Large intestine (tissue), 3 donors: ENCODE measurements at regions not wholly inside any gene's neighbourhood (a gene's known extent, or its start where the extent isn't known, plus 50 kb on each side); places are given as distances from the start of the nearest gene placed in this dataset.

Experiments used
- DNase-seq, 2 donors: peaks; one replicate each; pipeline versions ENCODE4 v3.0.0 to v3.0.0-alpha.2; 2013
- H3K27ac ChIP-seq: one replicate; pipeline ENCODE4 v1.5.1; 2013; ENCODE audit warnings: low read length
- H3K27me3 ChIP-seq: 2 replicates; pipeline ENCODE4 v1.6.1; 2013; ENCODE audit warnings: low read length; ENCODE audit not compliant: control insufficient read depth, insufficient read depth
- H3K36me3 ChIP-seq: 2 replicates; pipeline ENCODE4 v1.6.1; 2013; ENCODE audit warnings: low read length; ENCODE audit not compliant: control insufficient read depth, insufficient read depth
- H3K4me1 ChIP-seq: one replicate; pipeline ENCODE4 v1.6.1; 2013; ENCODE audit warnings: low read length; ENCODE audit not compliant: control insufficient read depth, insufficient read depth
- H3K4me3 ChIP-seq: one replicate; pipeline ENCODE4 v1.5.1; 2013; ENCODE audit warnings: low read length
- H3K9me3 ChIP-seq: one replicate; pipeline ENCODE4 v1.6.1; 2013; ENCODE audit warnings: mild to moderate bottlenecking, low read depth, low read length, moderate library complexity; ENCODE audit not compliant: control insufficient read depth
- WGBS: methylation state at CpG from one replicate; pipeline ENCODE4 v1.1.5; 2013; ENCODE audit warnings: low lambda C conversion rate; ENCODE audit not compliant: insufficient coverage; 5-methylcytosine and 5-hydroxymethylcytosine counted together

GRCh38 chr20:60794674-60795073, 457.4 kb upstream of the CDH4 start:
- no peak overlapping the region for H3K4me3 ChIP-seq
- no peaks in the 10 kb centered on the region for H3K9me3 ChIP-seq
- no peak overlapping the region for H3K27ac ChIP-seq
- 100% methylated on average over 3 of the region's 4 CpGs for WGBS
- H3K27me3 ChIP-seq, result no peaks in the 10 kb centered on the region
- H3K4me1 ChIP-seq, result no peaks in the 10 kb centered on the region
- H3K36me3 ChIP-seq, result no peaks in the 10 kb centered on the region
- no peak for DNase-seq

DNA sequence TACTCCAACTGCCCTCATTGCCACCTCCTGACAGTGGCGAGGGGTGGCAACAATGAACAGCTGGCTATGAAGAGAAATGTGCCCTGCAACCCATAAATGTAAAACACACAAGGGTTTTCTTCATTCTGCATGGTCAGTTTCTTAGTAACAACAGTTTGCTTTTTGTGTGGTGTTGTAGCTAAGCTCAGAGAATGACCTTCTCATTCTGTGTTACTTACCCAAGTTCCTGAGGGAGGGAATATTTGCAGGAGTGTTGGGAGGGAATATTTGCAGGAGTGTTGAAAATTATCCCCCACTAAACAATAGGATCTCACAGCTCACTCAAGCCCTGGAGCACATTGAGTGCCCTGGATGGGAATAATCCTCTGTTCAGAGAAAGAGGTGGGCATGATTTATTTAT, 456.4 kb upstream of the CDH4 start:
- no peak for DNase-seq
- H3K9me3 ChIP-seq, result no peaks in the 10 kb centered on the region
- WGBS, result no CpG with 5 or more reads among the region's 1 CpG
- H3K4me3 ChIP-seq, result no peak overlapping the region
- no peaks in the 10 kb centered on the region for H3K27me3 ChIP-seq
- H3K4me1 ChIP-seq, result no peaks in the 10 kb centered on the region
- H3K36me3 ChIP-seq, result no peaks in the 10 kb centered on the region
- H3K27ac ChIP-seq, result no peak overlapping the region

DNA sequence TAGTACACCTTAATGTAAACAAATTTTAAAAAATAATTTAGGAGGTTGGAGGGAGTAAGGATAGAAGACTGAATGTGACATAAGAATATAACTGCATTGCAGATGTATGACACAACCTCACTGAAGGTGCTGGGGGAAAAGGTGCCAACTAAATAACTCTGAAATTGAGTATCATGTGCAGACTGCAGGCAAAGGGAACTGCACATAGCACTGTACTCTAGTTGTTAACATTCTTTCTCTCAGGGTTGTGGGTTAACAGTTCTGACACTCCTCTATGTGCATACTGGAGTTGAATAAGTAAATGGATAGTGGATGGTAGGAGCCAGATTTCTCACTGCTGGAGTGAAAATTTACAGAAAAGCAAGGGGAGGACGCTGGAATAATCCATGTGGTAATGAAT, 451.9 kb upstream of the CDH4 start:
- WGBS, result no CpG with 5 or more reads among the region's 1 CpG
- Histone ChIP-seq H3K4me1 (no peaks in the 10 kb centered on the region), H3K27ac (no peak overlapping the region), H3K27me3 (no peaks in the 10 kb centered on the region), H3K4me3 (no peak overlapping the region), H3K36me3 (no peaks in the 10 kb centered on the region), H3K9me3 (no peaks in the 10 kb centered on the region)
- no peak for DNase-seq

DNA sequence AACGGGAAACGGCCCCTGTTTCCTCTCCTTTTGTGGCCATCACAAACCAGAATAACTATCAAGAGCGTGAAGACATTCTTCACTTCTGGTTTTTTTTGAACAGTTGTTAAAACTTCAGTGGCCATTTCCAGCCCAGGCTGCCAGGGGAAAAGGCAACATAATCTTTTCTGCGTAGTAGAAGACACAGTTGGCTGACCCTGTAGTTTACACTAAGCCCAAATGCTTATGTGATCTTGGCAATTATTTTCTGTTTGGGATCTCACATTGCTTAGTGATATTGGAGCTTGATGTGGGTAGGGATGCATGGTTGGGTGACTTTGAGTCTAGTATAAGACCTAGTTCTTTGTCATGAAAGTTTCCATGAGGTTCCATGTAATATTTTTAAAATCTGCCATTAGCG, 449.4 kb upstream of the CDH4 start:
- Histone ChIP-seq H3K36me3 (no peaks in the 10 kb centered on the region), H3K27ac (no peak overlapping the region), H3K27me3 (no peaks in the 10 kb centered on the region), H3K4me1 (no peaks in the 10 kb centered on the region), H3K9me3 (no peaks in the 10 kb centered on the region), H3K4me3 (no peak overlapping the region)
- WGBS, result 100% methylated on average over 1 of the region's 5 CpGs
- DNase-seq, result no peak

DNA sequence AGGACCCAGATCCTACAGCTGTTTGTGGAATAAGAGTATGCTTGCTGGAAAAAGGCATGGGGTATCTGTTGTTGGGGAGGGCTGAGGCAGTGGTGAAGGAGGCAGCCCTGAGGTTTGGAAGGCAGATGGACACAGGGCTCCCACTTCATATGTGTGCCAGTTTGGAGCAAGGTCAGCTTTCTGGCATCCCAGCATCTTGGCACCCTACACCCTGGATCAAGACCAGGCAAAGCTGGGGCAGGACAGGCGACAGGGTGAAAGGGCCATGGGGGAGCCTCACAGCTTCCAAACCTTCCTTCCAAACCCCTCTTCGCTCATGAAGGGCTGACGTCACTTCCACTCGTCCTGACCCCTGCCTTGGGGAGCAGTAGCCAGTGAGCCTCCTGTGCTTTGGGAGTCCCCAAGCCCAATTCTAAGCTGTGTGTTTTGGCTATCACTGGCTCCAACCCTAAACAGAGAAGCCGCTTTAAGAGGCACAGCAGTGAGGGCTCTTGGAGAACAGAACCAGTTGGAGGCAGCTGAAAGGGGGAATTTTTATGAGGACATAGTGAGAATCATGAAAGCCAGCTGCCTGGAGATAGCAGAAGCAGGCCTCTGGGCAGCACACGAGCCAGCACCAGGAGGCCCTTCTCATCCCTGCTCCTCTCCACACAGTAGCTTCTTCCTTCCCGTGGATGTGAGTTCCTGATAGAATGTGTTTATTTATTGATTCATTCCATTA, 448.6 kb upstream of the CDH4 start:
- no peaks in the 10 kb centered on the region for H3K36me3 ChIP-seq
- no peaks in the 10 kb centered on the region for H3K27me3 ChIP-seq
- no peak for DNase-seq
- no peak overlapping the region for H3K27ac ChIP-seq
- H3K4me3 ChIP-seq, result no peak overlapping the region
- H3K4me1 ChIP-seq, result no peaks in the 10 kb centered on the region
- no CpG with 5 or more reads among the region's 7 CpGs for WGBS
- H3K9me3 ChIP-seq, result no peaks in the 10 kb centered on the region

GRCh38 chr20:60804240-60804917, 447.7 kb upstream of the CDH4 start:
- H3K4me1 ChIP-seq, result no peaks in the 10 kb centered on the region
- H3K36me3 ChIP-seq, result no peaks in the 10 kb centered on the region
- H3K4me3 ChIP-seq, result no peak overlapping the region
- no peak overlapping the region for H3K27ac ChIP-seq
- no peak for DNase-seq
- H3K9me3 ChIP-seq, result no peaks in the 10 kb centered on the region
- H3K27me3 ChIP-seq, result no peaks in the 10 kb centered on the region
- WGBS, result 33% methylated on average over 1 of the region's 4 CpGs

GRCh38 chr20:60804918-60805630, 447.0 kb upstream of the CDH4 start:
- WGBS, result 45% methylated on average over 4 of the region's 11 CpGs
- no peaks in the 10 kb centered on the region for H3K36me3 ChIP-seq
- no peak for DNase-seq

GRCh38 chr20:60806354-60806753, 445.7 kb upstream of the CDH4 start:
- no peak for DNase-seq
- H3K27ac ChIP-seq, result no peak overlapping the region
- H3K4me1 ChIP-seq, result no peaks in the 10 kb centered on the region
- no peaks in the 10 kb centered on the region for H3K9me3 ChIP-seq
- H3K27me3 ChIP-seq, result no peaks in the 10 kb centered on the region
- H3K36me3 ChIP-seq, result no peaks in the 10 kb centered on the region
- no CpG with 5 or more reads among the region's 6 CpGs for WGBS
- H3K4me3 ChIP-seq, result no peak overlapping the region

More at GRCh38 chr20:60804918-60805630, 447.0 kb upstream of the CDH4 start:
- no peak overlapping the region for H3K4me3 ChIP-seq
- H3K4me1 ChIP-seq, result no peaks in the 10 kb centered on the region
- no peaks in the 10 kb centered on the region for H3K9me3 ChIP-seq
- no peaks in the 10 kb centered on the region for H3K27me3 ChIP-seq
- H3K27ac ChIP-seq, result no peak overlapping the region

DNA sequence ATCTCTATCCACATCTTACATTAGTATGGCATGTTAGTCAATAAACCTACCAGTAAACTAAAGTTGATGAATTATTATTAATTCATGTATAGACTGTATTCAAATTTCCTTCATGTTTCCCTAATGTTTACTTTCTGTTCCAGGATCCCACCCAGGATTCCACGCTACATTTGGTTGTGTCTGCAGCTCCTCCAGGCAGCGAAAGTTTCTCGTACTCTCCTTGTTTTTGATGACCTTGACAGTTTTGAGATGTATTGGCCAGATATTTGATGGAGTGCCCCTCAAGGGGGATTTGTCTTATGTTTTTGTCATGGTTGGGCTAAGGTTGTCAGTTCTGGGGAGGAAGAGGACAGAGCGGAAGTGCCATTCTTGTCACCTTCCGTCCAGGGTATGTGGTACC, 445.2 kb upstream of the CDH4 start:
- Histone ChIP-seq H3K4me3 (no peak overlapping the region), H3K27ac (no peak overlapping the region), H3K4me1 (no peaks in the 10 kb centered on the region), H3K27me3 (no peaks in the 10 kb centered on the region), H3K36me3 (no peaks in the 10 kb centered on the region), H3K9me3 (no peaks in the 10 kb centered on the region)
- DNase-seq, result no peak
- no CpG with 5 or more reads among the region's 5 CpGs for WGBS

DNA sequence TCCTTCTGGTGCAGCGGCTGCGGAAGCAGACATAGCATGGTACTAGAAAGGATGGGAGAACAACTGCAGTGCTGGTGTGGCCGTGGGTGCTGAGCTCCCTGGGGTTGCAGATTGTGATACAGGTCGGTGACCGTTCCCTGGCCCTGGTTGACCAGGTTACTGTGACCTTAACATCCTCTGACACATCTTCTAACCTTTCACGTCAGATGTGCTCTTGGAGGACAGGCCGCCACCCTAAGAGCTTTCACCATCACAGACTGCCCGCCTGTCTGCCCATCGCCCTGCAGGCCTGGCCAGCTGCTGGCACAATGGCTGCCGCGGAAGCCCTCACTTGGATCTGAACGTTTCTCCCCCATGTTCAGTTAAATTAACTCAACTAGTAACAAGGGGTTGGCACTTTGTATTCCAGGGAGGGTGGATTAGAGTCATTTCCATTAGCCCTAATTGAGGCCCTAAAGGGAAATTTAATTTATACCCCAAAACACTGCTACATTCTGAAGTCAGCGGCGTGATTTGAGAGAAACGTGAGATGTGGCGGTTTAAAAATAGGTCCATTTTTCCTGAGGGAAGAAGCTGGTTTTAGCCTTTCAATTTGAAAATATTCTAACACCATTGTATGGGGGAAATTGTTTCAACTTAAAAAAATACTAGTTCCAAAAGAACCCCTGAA, 443.9 kb upstream of the CDH4 start:
- H3K36me3 ChIP-seq, result no peaks in the 10 kb centered on the region
- H3K4me1 ChIP-seq, result no peaks in the 10 kb centered on the region
- no CpG with 5 or more reads among the region's 16 CpGs for WGBS
- H3K9me3 ChIP-seq, result no peaks in the 10 kb centered on the region
- no peak overlapping the region for H3K4me3 ChIP-seq
- no peaks in the 10 kb centered on the region for H3K27me3 ChIP-seq
- DNase-seq, result no peak
- H3K27ac ChIP-seq, result no peak overlapping the region
